KBM-7 (cell line): ENCODE measurements at regions not wholly inside any gene's neighbourhood (a gene's known extent, or its start where the extent isn't known, plus 50 kb on each side); places are given as distances from the start of the nearest gene placed in this dataset.
"Not testable (repeated sequence)": the region's sequence is repeated elsewhere in the genome, so short reads cannot be mapped to it uniquely, and the experiment has no call there.

Experiments
- DNase-seq: peaks from one replicate; pipeline ENCODE4 v3.0.0-alpha.2; 2015
- in situ Hi-C: fragments of 300-500 bp; cut with MboI; formaldehyde crosslinking; loops from 2 replicates; pipeline ENCODE4 v1.14.3; 2020; ENCODE audit warnings: low sequenced_read_pairs, low pct_unique_long_range_greater_than_20kb, mixed read lengths

DNA sequence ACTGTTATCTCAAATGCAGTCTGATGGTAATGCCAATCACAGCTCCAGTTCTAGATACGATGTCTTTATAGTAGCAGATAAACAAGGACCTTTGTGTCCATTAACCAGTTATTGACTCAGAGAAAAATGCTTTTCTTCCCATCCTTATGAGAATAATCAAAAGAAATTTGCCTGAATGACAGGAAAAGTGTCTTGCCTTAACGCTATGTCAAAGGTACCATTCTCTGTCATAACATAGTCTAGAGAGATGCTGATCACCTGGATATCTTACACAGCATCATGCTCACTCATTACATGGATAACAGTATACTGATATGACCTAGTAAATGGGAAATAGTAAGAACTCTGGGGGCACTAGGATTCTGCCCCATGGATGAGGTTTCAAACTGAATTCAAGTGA lies 151.7 kb upstream of the NEGR1 start:
- DNase-seq, result no peak
- in situ Hi-C loops, result no loop called here

DNA sequence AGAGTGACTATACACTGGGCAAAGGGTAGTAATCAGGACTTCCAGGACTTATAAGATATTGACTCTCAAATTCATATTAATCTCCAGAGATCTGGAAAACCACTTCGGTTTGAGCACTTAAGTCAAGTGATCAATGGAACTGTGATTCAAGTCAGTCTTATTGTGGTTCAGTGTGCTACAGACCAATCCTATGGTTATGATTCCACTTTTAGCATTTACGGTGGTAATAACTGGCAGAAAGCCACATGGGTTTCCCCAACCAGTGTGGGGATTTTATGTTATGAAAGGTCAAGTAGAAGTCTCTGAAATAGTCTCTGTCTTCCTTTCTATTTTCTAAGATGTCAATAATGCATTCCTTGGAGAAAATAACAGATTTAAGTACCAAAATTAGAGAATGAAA lies 151.3 kb upstream of the NEGR1 start:
- DNase-seq, result no peak
- in situ Hi-C loops, result no loop called here

DNA sequence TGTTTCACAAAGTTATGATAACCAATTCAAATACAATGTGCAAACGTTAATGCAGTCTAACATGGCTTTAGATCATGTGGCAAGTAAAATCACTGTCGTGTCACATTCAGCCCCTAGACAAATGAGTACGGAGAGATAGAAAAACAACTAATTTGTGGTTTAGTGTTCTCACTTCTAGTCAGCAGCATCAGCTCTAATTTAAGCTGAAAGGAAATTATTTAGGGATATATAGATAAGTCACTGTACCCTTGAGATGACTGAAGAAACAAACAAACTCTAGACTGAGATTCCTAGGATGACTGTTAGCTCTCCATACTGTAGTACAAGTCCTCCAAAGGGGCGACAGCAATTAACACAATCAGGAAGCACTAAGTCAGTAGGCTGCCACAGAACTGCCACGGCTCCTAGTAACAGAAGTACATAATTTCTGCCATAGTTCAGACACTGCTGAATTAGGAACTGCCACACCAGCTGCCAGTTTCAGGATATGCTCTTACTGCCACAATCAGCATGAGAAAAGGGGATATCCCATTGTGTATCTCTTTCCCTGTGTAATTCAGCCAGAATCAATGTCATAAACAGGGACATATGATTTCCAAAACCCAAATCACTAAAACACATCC lies 150.4 kb upstream of the NEGR1 start:
- peak; percentile 12 for DNase-seq
- in situ Hi-C loops, result no loop called here

- DNase-seq, result no peak
- in situ Hi-C loops, result no loop called here
Measured at GRCh38 chr1:72431810-72432209, 149.5 kb upstream of the NEGR1 start.

GRCh38 chr1:72428276-72428675 lies 145.9 kb upstream of the NEGR1 start:
- DNase-seq, in situ Hi-C loops: not testable (repeated sequence)

- in situ Hi-C loops, result no loop called here
- no peak for DNase-seq
Measured at GRCh38 chr1:72419229-72419628, 136.9 kb upstream of the NEGR1 start.

DNA sequence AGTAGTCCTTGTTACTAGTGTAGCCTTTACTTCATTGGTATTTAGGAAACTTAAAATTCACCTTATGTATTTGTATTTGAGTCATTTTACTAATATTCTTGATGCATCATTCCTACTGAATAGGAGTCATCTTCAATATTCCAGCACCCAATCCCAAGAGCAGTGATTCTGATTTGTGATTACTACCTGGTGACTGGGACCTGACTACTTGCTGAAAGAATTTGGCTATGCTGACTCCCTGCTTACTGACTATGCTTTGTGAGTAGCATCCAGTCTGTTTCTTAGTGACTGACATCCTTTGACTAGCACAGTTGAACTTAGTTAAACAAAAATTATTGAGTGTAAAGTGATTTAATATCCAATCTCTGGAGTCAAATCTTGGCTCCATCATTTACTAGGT lies 129.9 kb upstream of the NEGR1 start:
- in situ Hi-C loops, result no loop called here
- DNase-seq, result no peak

DNA sequence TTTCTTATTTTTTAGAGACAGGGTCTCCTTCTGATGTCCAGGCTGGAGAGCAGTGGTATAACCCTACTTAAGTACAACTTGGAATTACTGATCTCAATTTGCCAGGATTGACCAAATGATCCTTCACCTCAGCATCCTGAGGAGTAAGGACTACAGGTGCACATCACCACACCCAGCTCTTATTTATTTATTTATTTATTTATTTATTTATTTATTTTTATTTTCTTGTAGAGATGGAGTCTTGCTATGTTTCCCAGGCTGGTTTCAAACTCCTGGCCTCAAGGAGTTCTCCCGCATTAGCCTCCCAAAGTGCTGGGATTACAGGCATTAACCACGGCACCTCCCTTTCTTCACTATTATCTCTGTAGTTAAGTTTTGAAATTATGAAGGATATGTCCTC lies 117.5 kb upstream of the NEGR1 start:
- no peak for DNase-seq
- in situ Hi-C loops, result no loop called here

DNA sequence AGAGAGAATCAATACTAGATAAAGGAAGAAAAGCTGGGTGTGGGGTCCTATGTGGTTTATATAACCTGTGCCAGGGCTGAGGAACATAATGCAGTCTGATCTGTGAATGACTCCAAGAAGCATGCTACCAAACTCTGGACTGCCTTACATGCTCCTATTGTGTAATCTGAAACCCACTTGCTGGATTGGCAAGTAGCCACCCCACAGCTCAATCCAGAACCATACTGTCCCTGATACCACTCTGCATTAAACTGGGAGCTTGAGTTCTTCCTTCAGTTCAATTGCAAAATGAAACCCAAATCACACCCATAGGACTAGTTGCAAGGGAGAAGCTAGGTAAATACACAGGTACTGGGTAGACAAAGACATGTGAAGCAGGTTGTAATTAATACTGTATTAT lies 115.4 kb upstream of the NEGR1 start:
- in situ Hi-C loops, result no loop called here
- DNase-seq, result no peak

GRCh38 chr1:72394457-72394856 lies 112.1 kb upstream of the NEGR1 start:
- DNase-seq, result no peak
- in situ Hi-C loops, result no loop called here

- in situ Hi-C loops, result no loop called here
- no peak for DNase-seq
Measured at GRCh38 chr1:72379072-72379471, 96.7 kb upstream of the NEGR1 start.

GRCh38 chr1:72375226-72375625 lies 92.9 kb upstream of the NEGR1 start:
- in situ Hi-C loops, result no loop called here
- DNase-seq, result no peak

DNA sequence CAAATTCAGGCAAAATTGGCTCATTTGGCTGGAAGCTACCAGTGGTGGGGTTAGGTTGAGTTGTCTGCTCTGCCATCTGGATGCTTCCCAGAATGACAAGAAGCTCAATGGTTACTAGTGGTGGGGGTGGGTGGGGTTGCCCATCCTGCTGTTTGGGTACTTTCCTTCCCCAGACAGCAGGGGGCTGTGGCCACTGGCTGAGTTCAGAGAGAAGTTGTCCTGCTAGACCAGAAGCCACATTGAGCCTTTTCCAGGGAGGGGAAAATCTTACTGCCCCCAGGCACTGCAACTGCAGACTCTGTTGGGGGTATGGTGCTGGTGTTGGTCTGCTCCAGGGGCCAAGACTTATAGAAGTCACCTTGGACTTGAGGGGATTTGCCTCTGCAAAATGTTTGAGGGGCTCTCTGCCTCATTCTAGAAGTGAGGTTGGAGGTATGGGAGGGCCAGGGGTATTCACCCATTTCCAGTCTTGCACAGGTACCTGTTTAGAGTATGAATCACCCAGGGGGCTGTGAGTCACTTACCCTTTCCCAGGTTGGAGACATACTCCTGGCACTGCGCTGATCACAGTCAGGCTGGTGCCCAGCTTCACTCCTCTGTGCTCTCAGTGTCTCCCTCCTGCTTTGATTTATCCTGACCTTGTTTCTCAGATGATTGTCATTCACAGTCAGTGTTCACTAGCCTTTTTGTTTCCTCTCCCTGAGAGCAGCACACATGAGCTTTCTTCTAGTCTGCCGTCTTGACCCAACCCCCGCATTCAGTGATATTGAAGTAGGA lies 89.1 kb upstream of the NEGR1 start:
- DNase-seq, result peak; percentile 46
- in situ Hi-C loops, result no loop called here

DNA sequence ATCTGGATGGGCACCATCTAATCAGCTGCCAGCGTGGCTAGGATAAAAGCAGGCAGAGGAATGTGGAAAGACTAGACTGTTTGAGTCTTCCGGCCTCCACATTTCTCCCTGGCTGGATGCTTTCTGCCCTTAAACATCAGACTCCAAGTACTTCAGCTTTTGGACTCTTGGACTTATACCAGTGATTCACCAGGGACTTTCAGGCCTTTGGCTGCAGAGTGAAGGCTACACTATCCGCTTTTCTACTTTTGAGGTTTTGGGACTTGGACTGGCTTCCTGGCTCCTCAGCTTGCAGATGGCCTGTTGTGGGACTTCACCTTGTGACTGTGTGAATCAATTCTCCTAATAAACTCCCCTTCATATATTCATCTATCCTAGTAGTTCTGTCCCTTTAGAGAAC lies 88.5 kb upstream of the NEGR1 start:
- DNase-seq, in situ Hi-C loops: not testable (repeated sequence)

DNA sequence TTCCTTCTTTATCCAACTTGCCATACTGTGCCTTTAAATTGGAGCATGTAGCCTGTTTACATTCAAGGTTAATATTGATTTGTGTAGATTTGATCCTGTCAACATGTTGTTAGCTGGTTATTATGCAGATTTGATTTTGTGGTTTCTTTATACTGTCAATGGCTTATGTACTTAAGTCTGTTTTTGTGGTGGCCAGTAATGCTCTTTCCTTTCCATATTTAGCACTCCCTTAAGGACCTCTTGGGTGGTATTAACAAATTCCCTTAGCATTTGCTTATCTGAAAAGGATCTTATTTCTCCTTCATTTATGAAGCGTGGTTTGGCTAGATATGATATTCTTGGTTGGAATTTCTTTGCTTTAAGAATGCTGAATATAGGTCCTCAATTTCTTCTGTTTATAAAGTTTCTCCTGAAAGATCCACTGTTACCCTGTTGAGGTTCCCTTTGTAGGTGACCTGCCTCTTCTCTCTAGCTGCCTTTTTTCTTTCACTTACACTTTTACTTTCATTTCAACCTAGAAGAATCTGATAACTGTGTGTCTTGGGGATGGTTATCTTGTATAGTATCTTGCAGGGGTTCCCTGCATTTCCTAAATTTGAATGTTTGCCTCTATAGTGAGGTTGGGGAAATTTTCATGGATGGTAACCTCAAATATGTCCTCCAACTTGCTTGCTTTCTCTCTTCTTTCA lies 86.9 kb upstream of the NEGR1 start:
- in situ Hi-C loops, result no loop called here
- peak; percentile 23 for DNase-seq

DNA sequence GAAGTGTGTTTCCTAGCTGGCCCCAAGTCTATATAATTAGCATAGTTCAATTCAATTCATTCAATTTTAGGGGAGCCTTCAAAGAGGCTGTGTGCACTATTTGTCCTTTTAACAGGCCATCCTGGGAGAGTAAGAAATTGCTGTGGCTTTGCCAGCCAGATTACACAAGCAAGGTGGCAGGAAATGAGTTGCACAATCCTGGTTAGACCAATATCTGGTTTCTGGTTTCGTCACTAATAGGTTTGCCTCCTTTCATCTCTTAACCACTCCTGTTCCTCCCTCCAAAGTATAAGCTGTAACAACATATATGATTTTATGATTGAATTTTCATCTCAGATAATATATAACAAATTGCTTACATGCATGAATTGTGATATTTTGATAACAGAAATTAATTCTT lies 84.1 kb upstream of the NEGR1 start:
- peak; percentile 92 for DNase-seq
- in situ Hi-C loops, result no loop called here

DNA sequence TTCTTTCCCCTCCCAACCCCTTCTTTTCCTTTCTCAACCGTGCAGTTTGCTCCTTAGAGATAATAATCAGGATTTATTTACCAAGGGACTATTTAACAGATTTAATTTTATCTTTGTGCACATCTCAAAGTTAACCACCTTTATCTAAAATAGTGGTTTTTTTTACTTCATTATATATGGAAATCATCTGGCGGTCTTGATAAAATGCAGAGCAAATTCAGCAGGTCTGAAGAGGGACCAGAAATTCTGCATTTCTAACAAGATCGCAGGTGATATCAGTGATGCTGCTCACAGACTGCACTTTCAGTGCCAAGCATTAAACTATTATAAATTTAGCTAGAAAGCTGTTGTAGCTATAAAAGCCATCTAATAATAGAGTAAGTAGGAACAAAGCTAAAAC lies 83.4 kb upstream of the NEGR1 start:
- DNase-seq, result no peak
- in situ Hi-C loops, result no loop called here

- no peak for DNase-seq
- in situ Hi-C loops, result no loop called here
Measured at GRCh38 chr1:72362538-72362937, 80.2 kb upstream of the NEGR1 start.

DNA sequence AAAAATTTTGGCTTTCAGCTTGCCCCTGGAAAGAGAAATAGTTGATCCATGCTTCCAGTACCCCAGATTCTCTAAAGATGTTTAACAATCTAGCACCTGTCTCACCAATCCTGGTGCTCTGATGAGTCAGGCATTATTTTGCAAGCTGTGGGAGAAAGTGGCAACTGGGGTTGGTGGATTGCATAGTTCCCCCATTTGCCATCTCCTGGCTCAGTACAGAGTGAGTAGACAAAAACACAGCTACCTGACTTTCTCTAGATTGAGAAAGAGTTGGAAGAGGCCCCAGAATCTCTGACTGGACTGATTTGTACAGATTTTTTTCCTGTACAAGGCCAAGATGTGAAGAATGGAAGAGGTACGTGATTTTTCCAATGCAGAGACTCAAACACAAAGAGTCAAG lies 75.1 kb upstream of the NEGR1 start:
- in situ Hi-C loops, result no loop called here
- DNase-seq, result no peak

GRCh38 chr1:72355899-72356298 lies 73.6 kb upstream of the NEGR1 start:
- DNase-seq, result no peak

More at GRCh38 chr1:72355899-72356298, 73.6 kb upstream of the NEGR1 start:
- in situ Hi-C loops, result no loop called here
